Neuronal stem cell (in vitro differentiated cells): ENCODE measurements at regions not wholly inside any gene's neighbourhood (a gene's known extent, or its start where the extent isn't known, plus 50 kb on each side); places are given as distances from the start of the nearest gene placed in this dataset.
A peak's percentile ranks its signal among the peaks of the same experiment; 100 is the strongest.
"Not testable (repeated sequence)": the region's sequence is repeated elsewhere in the genome, so short reads cannot be mapped to it uniquely, and the experiment has no call there.

Experiments
- DNase-seq: peaks from one replicate; pipeline ENCODE4 v3.0.0-alpha.2; 2013; ENCODE audit warnings: low spot score
- H2AFZ ChIP-seq: one replicate; pipeline ENCODE4 v1.6.1; 2013; ENCODE audit warnings: mild to moderate bottlenecking, low read length, inconsistent platforms
- H2AK5ac ChIP-seq: 2 replicates; pipeline ENCODE4 v1.6.1; 2013; ENCODE audit warnings: low read depth, mild to moderate bottlenecking, inconsistent platforms, low read length, moderate library complexity, mixed read lengths
- H2BK120ac ChIP-seq: 2 replicates; pipeline ENCODE4 v1.6.1; 2013; ENCODE audit warnings: low read depth, mild to moderate bottlenecking, inconsistent platforms, low read length, moderate library complexity, mixed read lengths
- H2BK12ac ChIP-seq: one replicate; pipeline ENCODE4 v1.6.1; 2013; ENCODE audit warnings: low read length, inconsistent platforms
- H2BK15ac ChIP-seq: 2 replicates; pipeline ENCODE4 v1.6.1; 2013; ENCODE audit warnings: mild to moderate bottlenecking, low read length, inconsistent platforms, mixed read lengths
- H2BK5ac ChIP-seq: one replicate; pipeline ENCODE4 v1.6.1; 2013; ENCODE audit warnings: inconsistent platforms, mild to moderate bottlenecking, low read length, moderate library complexity
- H3K14ac ChIP-seq: one replicate; pipeline ENCODE4 v1.6.1; 2013; ENCODE audit warnings: low read length, inconsistent platforms
- H3K18ac ChIP-seq: 2 replicates; pipeline ENCODE4 v1.6.1; 2013; ENCODE audit warnings: low read length, inconsistent platforms
- H3K23ac ChIP-seq: 2 replicates; pipeline ENCODE4 v1.6.1; 2013; ENCODE audit warnings: low read depth, mild to moderate bottlenecking, mixed read lengths, low read length, inconsistent platforms; ENCODE audit not compliant: poor library complexity
- H3K27ac ChIP-seq: replicated peaks from 3 replicates; pipeline ENCODE4 v1.5.1; 2013; ENCODE audit warnings: low read length, inconsistent platforms
- H3K27me3 ChIP-seq, 3 experiments: 2 replicates each; pipeline ENCODE4 v1.6.1; 2013; ENCODE audit warnings: low read length in 3 of 3, mild to moderate bottlenecking in 2 of 3, inconsistent platforms in 1 of 3, low read depth in 1 of 3, mixed read lengths in 1 of 3, moderate library complexity in 1 of 3; ENCODE audit not compliant: control insufficient read depth in 3 of 3, insufficient read depth in 3 of 3
- H3K36me3 ChIP-seq, 2 donors: replicated peaks in 1 of 2; 2 replicates each; pipeline ENCODE4 v1.6.1; 2013; ENCODE audit warnings: low read length in 2 of 2; ENCODE audit not compliant: control insufficient read depth in 2 of 2, insufficient read depth in 2 of 2
- H3K4ac ChIP-seq: 2 replicates; pipeline ENCODE4 v1.6.1; 2013; ENCODE audit warnings: inconsistent platforms, mild to moderate bottlenecking, low read length, moderate library complexity
- H3K4me1 ChIP-seq, 2 donors: 1 replicate in 1 of 2; 2 replicates in 1 of 2; pipeline ENCODE4 v1.6.1; 2013; ENCODE audit warnings: low read length in 2 of 2, low read depth in 1 of 2; ENCODE audit not compliant: control insufficient read depth in 2 of 2, insufficient read depth in 1 of 2
- H3K4me2 ChIP-seq: one replicate; pipeline ENCODE4 v1.6.1; 2013; ENCODE audit warnings: mild to moderate bottlenecking, low read length, inconsistent platforms; ENCODE audit not compliant: insufficient read depth, poor library complexity, severe bottlenecking
- H3K4me3 ChIP-seq, 2 donors: 2 replicates each; pipeline ENCODE4 v1.5.1; 2013; ENCODE audit warnings: low read length in 2 of 2, mild to moderate bottlenecking in 2 of 2, inconsistent platforms in 1 of 2, moderate library complexity in 1 of 2
- H3K79me1 ChIP-seq: one replicate; pipeline ENCODE4 v1.6.1; 2013; ENCODE audit warnings: low read depth, mild to moderate bottlenecking, inconsistent platforms, low read length, moderate library complexity
- H3K9ac ChIP-seq: one replicate; pipeline ENCODE4 v1.6.1; 2013; ENCODE audit warnings: mild to moderate bottlenecking, low read depth, low read length, inconsistent platforms; ENCODE audit not compliant: poor library complexity
- H3K9me3 ChIP-seq, 2 donors: replicated peaks in 1 of 2; 2 replicates each; pipeline versions ENCODE3 to v1.6.1; 2013; ENCODE audit warnings: low read length in 2 of 2, mild to moderate bottlenecking in 2 of 2, inconsistent platforms in 1 of 2, low read depth in 1 of 2, mixed read lengths in 1 of 2, moderate library complexity in 1 of 2; ENCODE audit not compliant: control insufficient read depth in 2 of 2, insufficient read depth in 1 of 2
- H4K8ac ChIP-seq: one replicate; pipeline ENCODE4 v1.6.1; 2013; ENCODE audit warnings: low read depth, mild to moderate bottlenecking, inconsistent platforms, low read length, moderate library complexity
- H4K91ac ChIP-seq: one replicate; pipeline ENCODE4 v1.6.1; 2013; ENCODE audit warnings: low read length, low read depth, mild to moderate bottlenecking, inconsistent platforms; ENCODE audit not compliant: poor library complexity
- WGBS, 2 donors: extraction: QIAGEN DNeasy Blood & Tissue Kit; methylation state at CpG; one replicate each; pipeline ENCODE4 v1.1.7; 2013; ENCODE audit warnings: missing lambda C conversion rate in 2 of 2, mixed read lengths in 1 of 2; ENCODE audit not compliant: insufficient read length in 2 of 2, insufficient replicate concordance in 1 of 2; ENCODE audit errors: extremely low coverage in 2 of 2; 5-methylcytosine and 5-hydroxymethylcytosine counted together

- Histone ChIP-seq H2BK15ac (no peak overlapping the region), H3K14ac (no peak overlapping the region), H3K27me3 (peaks cover 0 to 11% (median 0%) of the 10 kb centered on the region in 3 experiments), H2AFZ (no peak overlapping the region), H3K23ac (no peak overlapping the region), H2BK5ac (no peak overlapping the region), H2BK12ac (no peak overlapping the region), H3K4me1 (peaks cover 0 to 4% of the 10 kb centered on the region in 2 donors), H3K27ac (no peak overlapping the region), H4K91ac (no peak overlapping the region), H2AK5ac (no peak overlapping the region), H3K18ac (no peak overlapping the region), H3K4ac (no peak overlapping the region), H3K4me2 (no peak overlapping the region), H3K36me3 (no peaks in the 10 kb centered on the region), H4K8ac (no peak overlapping the region), H3K79me1 (no peaks in the 10 kb centered on the region), H3K9me3 (peaks cover 0 to 3% of the 10 kb centered on the region in 2 donors), H2BK120ac (no peak overlapping the region), H3K4me3 (no peak overlapping the region), H3K9ac (no peak overlapping the region)
- no CpG with 5 or more reads among the region's 9 CpGs for WGBS, 2 donors
- no peak for DNase-seq
Observed at GRCh38 chr9:126069400-126069955, 257.2 kb upstream of the MVB12B start.

- Histone ChIP-seq H2BK120ac (no peak overlapping the region), H3K4me1 (peaks cover 0 to 4% of the 10 kb centered on the region in 2 donors), H3K23ac (no peak overlapping the region), H2BK12ac (no peak overlapping the region), H3K4me2 (no peak overlapping the region), H3K79me1 (no peaks in the 10 kb centered on the region), H3K4me3 (no peak overlapping the region), H3K4ac (no peak overlapping the region), H4K91ac (no peak overlapping the region), H3K27ac (no peak overlapping the region), H2BK15ac (no peak overlapping the region), H3K9ac (no peak overlapping the region), H3K14ac (no peak overlapping the region), H2AFZ (no peak overlapping the region), H3K18ac (peak overlapping the region; percentile 67), H2BK5ac (no peak overlapping the region), H3K27me3 (peaks cover 0 to 11% (median 0%) of the 10 kb centered on the region in 3 experiments), H3K36me3 (no peaks in the 10 kb centered on the region), H3K9me3 (peaks cover 0 to 3% of the 10 kb centered on the region in 2 donors), H2AK5ac (no peak overlapping the region), H4K8ac (no peak overlapping the region)
- DNase-seq: no peak
- WGBS, 2 donors: no CpG with 5 or more reads among the region's 15 CpGs
Observed at GRCh38 chr9:126070058-126070655, 256.5 kb upstream of the MVB12B start.

GRCh38 chr9:126071076-126071750, 255.4 kb upstream of the MVB12B start:
- no peak for DNase-seq
- Histone ChIP-seq H2AFZ (no peak overlapping the region), H2AK5ac (no peak overlapping the region), H3K23ac (no peak overlapping the region), H2BK120ac (no peak overlapping the region), H3K79me1 (no peaks in the 10 kb centered on the region), H3K9ac (no peak overlapping the region), H4K8ac (no peak overlapping the region), H3K36me3 (no peaks in the 10 kb centered on the region), H2BK5ac (no peak overlapping the region), H2BK12ac (no peak overlapping the region), H3K18ac (peak overlapping the region; percentile 27), H3K4me3 (no peak overlapping the region), H3K9me3 (peaks cover 0 to 3% of the 10 kb centered on the region in 2 donors), H3K4me2 (no peak overlapping the region), H3K27ac (no peak overlapping the region), H4K91ac (no peak overlapping the region), H3K14ac (no peak overlapping the region), H3K4ac (no peak overlapping the region), H3K27me3 (peaks cover 0 to 11% (median 0%) of the 10 kb centered on the region in 3 experiments), H2BK15ac (no peak overlapping the region), H3K4me1 (peaks cover 0 to 4% of the 10 kb centered on the region in 2 donors)
- WGBS, 2 donors: no CpG with 5 or more reads among the region's 13 CpGs

- not testable (repeated sequence) for H2BK12ac ChIP-seq, H3K79me1 ChIP-seq, H2BK5ac ChIP-seq, H2AK5ac ChIP-seq, H3K27me3 ChIP-seq, H3K4me2 ChIP-seq, H3K23ac ChIP-seq, H3K4ac ChIP-seq, H3K36me3 ChIP-seq, H3K27ac ChIP-seq, H3K4me1 ChIP-seq, H3K9ac ChIP-seq, DNase-seq, H3K18ac ChIP-seq, H2BK15ac ChIP-seq, H2AFZ ChIP-seq, H3K9me3 ChIP-seq, H3K14ac ChIP-seq, H4K8ac ChIP-seq, H3K4me3 ChIP-seq, H4K91ac ChIP-seq, H2BK120ac ChIP-seq
- WGBS, 2 donors: no CpG with 5 or more reads among the region's 12 CpGs
Observed at GRCh38 chr9:126077656-126078055, 249.0 kb upstream of the MVB12B start.
